ENCODE measurements at regions not wholly inside any gene's neighbourhood (a gene's known extent, or its start where the extent isn't known, plus 50 kb on each side); places are given as distances from the start of the nearest gene placed in this dataset.

DNA sequence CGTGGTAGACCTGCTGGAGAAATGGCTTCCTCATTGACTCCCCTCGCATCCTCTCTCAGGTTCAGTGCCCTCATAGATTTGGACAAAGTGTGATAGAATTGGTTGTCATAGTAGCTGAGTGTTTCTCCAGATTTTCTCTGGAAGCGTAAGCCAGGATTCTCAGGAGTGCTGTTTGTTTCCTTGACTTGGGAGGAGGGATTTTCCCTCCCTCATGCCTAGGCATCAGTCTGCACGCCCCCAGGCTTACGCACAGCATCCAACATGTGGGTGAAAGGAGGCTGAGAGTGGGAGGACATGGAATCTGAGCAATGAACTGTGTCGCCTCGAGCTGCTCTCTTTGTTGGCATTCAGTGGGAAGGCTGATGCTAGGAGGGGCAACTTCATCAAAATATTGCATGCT lies 503.5 kb downstream of the LTN1 start:
- no peak for TF ChIP-seq CTCF (conservative IDR thresholded peaks at IDR 0.05; ENCODE audit: low read depth, low read length)
- no peak overlapping the region for H3K4me3 ChIP-seq (ENCODE audit: low read depth, low read length)
- no peak for DNase-seq (ENCODE audit: low read depth)

DNA sequence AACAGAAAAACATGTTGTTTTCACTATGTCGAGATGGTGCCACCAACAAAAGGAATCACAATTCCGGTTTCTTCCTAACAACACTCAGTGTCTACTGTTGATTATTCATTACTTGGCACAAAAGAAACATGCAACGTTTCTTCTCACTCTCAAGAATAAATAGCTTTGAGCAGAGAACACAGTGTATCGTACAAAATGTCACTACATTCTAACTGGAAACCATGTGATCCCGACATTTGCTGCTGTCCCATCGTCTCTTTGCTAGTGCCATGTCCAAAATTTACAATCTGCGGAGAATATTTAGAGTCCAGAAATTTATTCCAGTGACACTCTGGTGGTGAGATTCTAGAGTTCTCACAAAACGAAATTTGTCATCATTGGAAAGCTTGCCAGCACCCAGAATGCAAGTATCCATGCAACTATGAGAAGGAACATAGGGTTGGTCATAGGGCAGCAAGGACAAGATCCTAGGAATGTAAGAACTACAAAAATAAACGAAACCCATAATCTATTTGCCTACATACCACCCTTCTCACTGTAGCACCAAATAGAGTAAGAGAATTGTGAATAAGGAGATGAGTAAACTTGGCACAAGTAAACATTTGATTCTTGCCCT lies 505.1 kb downstream of the LTN1 start:
- no peak for DNase-seq (ENCODE audit: low read depth)
- no peak overlapping the region for H3K4me3 ChIP-seq (ENCODE audit: low read depth, low read length)
- no peak for TF ChIP-seq CTCF (conservative IDR thresholded peaks at IDR 0.05; ENCODE audit: low read depth, low read length)

GRCh38 chr21:28485301-28486022 lies 507.2 kb downstream of the LTN1 start:
- no peak overlapping the region for H3K4me3 ChIP-seq (ENCODE audit: low read depth, low read length)
- peak; percentile 28 for DNase-seq (ENCODE audit: low read depth)
- no peak for TF ChIP-seq CTCF (conservative IDR thresholded peaks at IDR 0.05; ENCODE audit: low read depth, low read length)

DNA sequence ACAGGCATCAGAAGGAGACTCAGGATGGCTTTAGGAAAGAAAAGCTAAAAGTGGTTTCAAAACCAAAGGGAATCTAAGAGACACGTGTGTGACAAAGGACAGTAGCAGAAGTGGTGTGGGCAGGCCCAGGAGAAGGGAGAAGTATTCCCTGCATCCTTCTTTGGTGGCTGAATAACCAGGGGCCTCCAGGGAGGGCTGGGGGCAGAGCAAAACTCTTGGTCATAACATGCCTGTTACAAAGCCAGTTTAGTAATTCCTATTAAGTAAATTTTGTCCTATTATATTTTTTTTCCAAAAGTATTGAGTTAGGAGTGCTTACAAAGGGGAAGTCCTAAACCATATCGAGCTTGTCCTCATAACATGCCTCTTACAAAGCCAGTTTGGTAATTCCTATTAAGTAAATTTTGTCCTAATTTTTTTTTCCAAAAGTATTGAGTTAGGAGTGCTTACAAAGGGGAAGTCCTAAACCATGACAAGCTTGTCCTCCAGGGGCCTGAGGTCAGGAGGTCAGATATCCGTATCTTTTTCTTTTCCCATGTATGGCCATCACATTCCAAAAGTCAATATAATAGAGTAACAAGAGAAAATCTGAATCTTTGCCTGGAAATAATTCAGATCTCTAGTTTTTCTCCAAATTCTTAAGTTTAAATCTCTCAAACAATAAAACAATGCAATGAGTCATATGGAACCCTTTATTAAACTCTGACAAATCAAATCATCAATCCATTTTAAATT lies 509.2 kb downstream of the LTN1 start:
- TF ChIP-seq CTCF (conservative IDR thresholded peaks at IDR 0.05; ENCODE audit: low read depth, low read length): no peak
- no peak for DNase-seq (ENCODE audit: low read depth)
- H3K4me3 ChIP-seq (ENCODE audit: low read depth, low read length): no peak overlapping the region

DNA sequence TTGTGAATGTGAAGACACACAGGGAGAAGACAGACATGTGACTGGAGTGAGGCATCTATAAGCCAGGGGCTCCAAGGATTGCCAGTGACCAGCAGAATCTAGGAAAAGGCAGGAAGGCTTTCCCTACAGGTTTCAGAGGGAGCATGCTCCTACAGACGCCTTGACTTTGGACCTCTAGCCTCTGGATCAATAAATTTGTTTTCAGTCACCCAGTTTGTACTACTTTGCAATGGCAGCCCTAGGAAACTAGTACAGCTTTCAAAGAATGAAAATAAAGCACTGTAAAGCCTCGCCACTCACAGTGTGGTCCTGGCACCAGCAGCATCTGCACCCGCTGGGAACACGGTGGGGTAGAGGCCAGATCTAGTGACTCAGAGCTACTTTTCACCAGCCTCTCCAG lies 510.0 kb downstream of the LTN1 start:
- no peak for TF ChIP-seq CTCF (conservative IDR thresholded peaks at IDR 0.05; ENCODE audit: low read depth, low read length)
- no peak overlapping the region for H3K4me3 ChIP-seq (ENCODE audit: low read depth, low read length)
- DNase-seq (ENCODE audit: low read depth): peak; percentile 6

DNA sequence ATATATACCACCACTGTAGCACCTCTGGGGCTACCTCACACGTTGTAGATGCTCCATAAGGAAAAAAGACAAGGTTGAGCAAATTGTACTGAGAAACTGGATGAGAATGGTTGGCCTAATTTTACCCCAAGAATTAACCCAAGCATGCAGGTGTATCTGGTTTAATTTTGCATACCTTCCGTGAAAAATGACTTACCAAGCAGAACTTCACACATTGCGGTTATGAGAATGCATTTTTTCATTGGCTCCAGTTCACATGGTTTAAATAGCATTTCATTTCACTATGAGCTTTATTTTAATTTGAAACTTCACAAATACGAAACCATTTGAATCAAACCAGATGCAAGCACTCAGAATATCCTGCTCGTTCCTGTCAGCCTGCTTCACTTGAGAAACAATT lies 512.2 kb downstream of the LTN1 start:
- no peak overlapping the region for H3K4me3 ChIP-seq (ENCODE audit: low read depth, low read length)
- DNase-seq (ENCODE audit: low read depth): no peak
- no peak for TF ChIP-seq CTCF (conservative IDR thresholded peaks at IDR 0.05; ENCODE audit: low read depth, low read length)

Data from choroid plexus epithelial cell (primary cell).